Esophagus (tissue), 2 donors: ENCODE measurements at regions not wholly inside any gene's neighbourhood (a gene's known extent, or its start where the extent isn't known, plus 50 kb on each side); places are given as distances from the start of the nearest gene placed in this dataset.

Experiments
- H3K27ac ChIP-seq, 2 donors: one replicate each; pipeline ENCODE4 v1.5.1; 2013; ENCODE audit warnings: low read depth in 2 of 2, mild to moderate bottlenecking in 2 of 2, inconsistent platforms in 1 of 2, low read length in 1 of 2, moderate library complexity in 1 of 2
- H3K27me3 ChIP-seq, 2 donors: one replicate each; pipeline ENCODE4 v1.6.1; 2013; ENCODE audit warnings: low read length in 2 of 2, control low read depth in 1 of 2, mild to moderate bottlenecking in 1 of 2; ENCODE audit not compliant: insufficient read depth in 2 of 2, control insufficient read depth in 1 of 2
- H3K36me3 ChIP-seq, 2 donors: one replicate each; pipeline ENCODE4 v1.6.1; 2013; ENCODE audit warnings: low read length in 1 of 2; ENCODE audit not compliant: control insufficient read depth in 2 of 2, insufficient read depth in 2 of 2
- H3K4me1 ChIP-seq, 2 donors: one replicate each; pipeline ENCODE4 v1.6.1; 2013; ENCODE audit warnings: low read length in 1 of 2; ENCODE audit not compliant: control insufficient read depth in 2 of 2, insufficient read depth in 2 of 2
- H3K4me3 ChIP-seq, 2 donors: one replicate each; pipeline ENCODE4 v1.5.1; 2013; ENCODE audit warnings: low read length in 2 of 2, mild to moderate bottlenecking in 2 of 2, low read depth in 1 of 2, moderate library complexity in 1 of 2
- H3K9me3 ChIP-seq, 2 donors: one replicate each; pipeline ENCODE4 v1.6.1; 2013; ENCODE audit warnings: mild to moderate bottlenecking in 2 of 2, low read depth in 1 of 2, low read length in 1 of 2, moderate library complexity in 1 of 2; ENCODE audit not compliant: control insufficient read depth in 2 of 2, insufficient read depth in 1 of 2
- WGBS, 2 donors: extraction: QIAGEN DNeasy Blood & Tissue Kit; methylation state at CpG; one replicate each; pipeline ENCODE4 v1.1.7; 2013; 5-methylcytosine and 5-hydroxymethylcytosine counted together
- donor health status: healthy with polysubstance abuse.
- donor health status: Bipolar disorder and iron deficiency.

- Histone ChIP-seq H3K27me3 (no peaks in the 10 kb centered on the region), H3K4me1 (no peaks in the 10 kb centered on the region), H3K36me3 (no peaks in the 10 kb centered on the region), H3K9me3 (no peaks in the 10 kb centered on the region), H3K27ac (no peak overlapping the region), H3K4me3 (no peak overlapping the region)
These were observed 168.1 kb upstream of the SNX7 start for GRCh38 chr1:98493469-98493868.

GRCh38 chr1:98490099-98490498, 171.4 kb upstream of the SNX7 start:
- Histone ChIP-seq H3K36me3 (no peaks in the 10 kb centered on the region), H3K9me3 (no peaks in the 10 kb centered on the region), H3K4me3 (no peak overlapping the region), H3K4me1 (no peaks in the 10 kb centered on the region), H3K27ac (no peak overlapping the region), H3K27me3 (no peaks in the 10 kb centered on the region)
- 88 to 95% methylated on average over 1 of the region's 1 CpG for WGBS, 2 donors

GRCh38 chr1:98487620-98488019, 173.9 kb upstream of the SNX7 start:
- 90% methylated on average over 5 of the region's 5 CpGs for WGBS, 2 donors
- H3K4me1 ChIP-seq: no peaks in the 10 kb centered on the region
- H3K27ac ChIP-seq: no peak overlapping the region
- no peak overlapping the region for H3K4me3 ChIP-seq
- H3K36me3 ChIP-seq: no peaks in the 10 kb centered on the region
- no peaks in the 10 kb centered on the region for H3K9me3 ChIP-seq
- H3K27me3 ChIP-seq: no peaks in the 10 kb centered on the region

- no peaks in the 10 kb centered on the region for H3K4me1 ChIP-seq
- WGBS, 2 donors: 88 to 91% methylated on average over 3 of the region's 3 CpGs
- no peak overlapping the region for H3K4me3 ChIP-seq
- H3K36me3 ChIP-seq: no peaks in the 10 kb centered on the region
- no peaks in the 10 kb centered on the region for H3K9me3 ChIP-seq
- no peak overlapping the region for H3K27ac ChIP-seq
- no peaks in the 10 kb centered on the region for H3K27me3 ChIP-seq
These were observed 178.9 kb upstream of the SNX7 start for GRCh38 chr1:98482611-98483010.

GRCh38 chr1:98480271-98480670, 181.2 kb upstream of the SNX7 start:
- Histone ChIP-seq H3K27me3 (no peaks in the 10 kb centered on the region), H3K36me3 (no peaks in the 10 kb centered on the region), H3K9me3 (no peaks in the 10 kb centered on the region), H3K4me3 (no peak overlapping the region), H3K4me1 (no peaks in the 10 kb centered on the region), H3K27ac (no peak overlapping the region)
- WGBS, 2 donors: 62 to 64% methylated on average over 2 of the region's 2 CpGs

GRCh38 chr1:98478121-98478520, 183.4 kb upstream of the SNX7 start:
- H3K27me3 ChIP-seq: no peaks in the 10 kb centered on the region
- no peaks in the 10 kb centered on the region for H3K36me3 ChIP-seq
- H3K4me1 ChIP-seq: no peaks in the 10 kb centered on the region
- no peak overlapping the region for H3K4me3 ChIP-seq
- no peak overlapping the region for H3K27ac ChIP-seq
- H3K9me3 ChIP-seq: no peaks in the 10 kb centered on the region
- WGBS, 2 donors: 34 to 63% methylated on average over 3 of the region's 3 CpGs

- no peaks in the 10 kb centered on the region for H3K4me1 ChIP-seq
- no peaks in the 10 kb centered on the region for H3K9me3 ChIP-seq
- no peak overlapping the region for H3K4me3 ChIP-seq
- no peaks in the 10 kb centered on the region for H3K36me3 ChIP-seq
- H3K27me3 ChIP-seq: no peaks in the 10 kb centered on the region
- WGBS, 2 donors: 59 to 60% methylated on average over 2 of the region's 2 CpGs
- H3K27ac ChIP-seq: no peak overlapping the region
These were observed 188.6 kb upstream of the SNX7 start for GRCh38 chr1:98472878-98473277.

- WGBS, 2 donors: 75 to 78% methylated on average over 4 of the region's 4 CpGs
- H3K4me1 ChIP-seq: no peaks in the 10 kb centered on the region
- H3K27me3 ChIP-seq: no peaks in the 10 kb centered on the region
These were observed 189.9 kb upstream of the SNX7 start for GRCh38 chr1:98471633-98472032.

GRCh38 chr1:98468111-98468717, 193.3 kb upstream of the SNX7 start:
- H3K36me3 ChIP-seq: no peaks in the 10 kb centered on the region
- H3K27ac ChIP-seq: no peak overlapping the region
- no peaks in the 10 kb centered on the region for H3K9me3 ChIP-seq
- no peak overlapping the region for H3K4me3 ChIP-seq
- no peaks in the 10 kb centered on the region for H3K27me3 ChIP-seq
- H3K4me1 ChIP-seq: no peaks in the 10 kb centered on the region
- 8 to 10% methylated on average over 2 of the region's 2 CpGs for WGBS, 2 donors

More at GRCh38 chr1:98471633-98472032, 189.9 kb upstream of the SNX7 start:
- Histone ChIP-seq H3K27ac (no peak overlapping the region), H3K9me3 (no peaks in the 10 kb centered on the region), H3K36me3 (no peaks in the 10 kb centered on the region), H3K4me3 (no peak overlapping the region)

- Histone ChIP-seq H3K36me3 (no peaks in the 10 kb centered on the region), H3K9me3 (no peaks in the 10 kb centered on the region), H3K27me3 (no peaks in the 10 kb centered on the region), H3K4me3 (no peak overlapping the region), H3K4me1 (no peaks in the 10 kb centered on the region), H3K27ac (no peak overlapping the region)
- WGBS, 2 donors: 42 to 44% methylated on average over 4 of the region's 4 CpGs
These were observed 193.9 kb upstream of the SNX7 start for GRCh38 chr1:98467586-98467985.
